ENCODE measurements at regions not wholly inside any gene's neighbourhood (a gene's known extent, or its start where the extent isn't known, plus 50 kb on each side); places are given as distances from the start of the nearest gene placed in this dataset.

DNA sequence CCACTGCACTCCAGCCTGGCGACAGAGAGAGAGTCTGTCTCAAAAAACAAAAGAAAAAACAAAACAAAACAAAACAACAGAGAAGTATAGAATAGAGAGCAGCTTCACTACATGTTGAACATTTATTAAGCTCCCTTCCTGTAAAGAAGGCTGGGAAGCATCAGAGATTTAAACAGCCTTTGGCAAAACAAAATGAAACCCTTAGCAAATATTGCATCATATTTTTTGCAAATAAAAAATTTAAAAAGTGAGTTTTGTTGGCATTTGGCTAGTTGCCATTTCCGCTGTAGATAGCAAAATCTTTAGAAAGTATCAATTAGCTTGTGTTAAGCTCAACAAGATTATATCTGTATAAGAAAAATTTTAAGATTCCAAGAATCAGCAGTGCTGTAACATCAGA lies 151.2 kb downstream of the SERPINI1 start:
- no peak for FAIRE-seq
- TF ChIP-seq, protein P1, sequence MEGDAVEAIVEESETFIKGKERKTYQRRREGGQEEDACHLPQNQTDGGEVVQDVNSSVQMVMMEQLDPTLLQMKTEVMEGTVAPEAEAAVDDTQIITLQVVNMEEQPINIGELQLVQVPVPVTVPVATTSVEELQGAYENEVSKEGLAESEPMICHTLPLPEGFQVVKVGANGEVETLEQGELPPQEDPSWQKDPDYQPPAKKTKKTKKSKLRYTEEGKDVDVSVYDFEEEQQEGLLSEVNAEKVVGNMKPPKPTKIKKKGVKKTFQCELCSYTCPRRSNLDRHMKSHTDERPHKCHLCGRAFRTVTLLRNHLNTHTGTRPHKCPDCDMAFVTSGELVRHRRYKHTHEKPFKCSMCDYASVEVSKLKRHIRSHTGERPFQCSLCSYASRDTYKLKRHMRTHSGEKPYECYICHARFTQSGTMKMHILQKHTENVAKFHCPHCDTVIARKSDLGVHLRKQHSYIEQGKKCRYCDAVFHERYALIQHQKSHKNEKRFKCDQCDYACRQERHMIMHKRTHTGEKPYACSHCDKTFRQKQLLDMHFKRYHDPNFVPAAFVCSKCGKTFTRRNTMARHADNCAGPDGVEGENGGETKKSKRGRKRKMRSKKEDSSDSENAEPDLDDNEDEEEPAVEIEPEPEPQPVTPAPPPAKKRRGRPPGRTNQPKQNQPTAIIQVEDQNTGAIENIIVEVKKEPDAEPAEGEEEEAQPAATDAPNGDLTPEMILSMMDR (optimal IDR thresholded peaks at IDR 0.05 in 1 of 3, IDR thresholded peaks at IDR 0.05 in 1 of 3, conservative IDR thresholded peaks at IDR 0.05 in 1 of 3; ENCODE audit: extremely low read depth in 1 of 3, insufficient read depth in 2 of 3, low read length in 3 of 3): no peak
- no peak for TF ChIP-seq EZH2 (IDR thresholded peaks at IDR 0.05; ENCODE audit: low read length)
- dilution Hi-C loops (cut with MboI; ENCODE audit: extremely low pct_ligation_motif_present, low sequenced_read_pairs): no loop called here
- H3K27ac ChIP-seq (ENCODE audit: control insufficient read depth, insufficient read depth, low read length): no peak overlapping the region
- H3K27me3 ChIP-seq (ENCODE audit: control insufficient read depth, extremely low read depth, insufficient read depth, low read length): no peaks in the 10 kb centered on the region
- no peaks in the 10 kb centered on the region for H3K79me2 ChIP-seq (ENCODE audit: control insufficient read depth, insufficient read depth, low read length)
- H3K4me2 ChIP-seq (ENCODE audit: control insufficient read depth, extremely low read depth, insufficient read depth, low read depth, low read length): no peak overlapping the region
- H3K4me3 ChIP-seq (ENCODE audit: control insufficient read depth in 2 of 3, extremely low read depth in 1 of 3, insufficient read depth in 2 of 3, low read depth in 1 of 3, low read length in 3 of 3): no peak overlapping the region
- no peaks in the 10 kb centered on the region for H3K36me3 ChIP-seq (ENCODE audit: control insufficient read depth in 2 of 2, extremely low read depth in 1 of 2, insufficient read depth in 2 of 2, low read length in 2 of 2)
- no peak overlapping the region for H3K9ac ChIP-seq (ENCODE audit: control insufficient read depth, extremely low read depth, insufficient read depth, low read length)
- H3K9me1 ChIP-seq (ENCODE audit: control insufficient read depth, extremely low read depth, insufficient read depth, low read length): no peaks in the 10 kb centered on the region
- no peaks in the 10 kb centered on the region for H3K4me1 ChIP-seq (ENCODE audit: control insufficient read depth, extremely low read depth, insufficient read depth, low read length)
- H4K20me1 ChIP-seq (ENCODE audit: control insufficient read depth, extremely low read depth, insufficient read depth, low read length): no peaks in the 10 kb centered on the region
- no peak overlapping the region for H2AFZ ChIP-seq (ENCODE audit: control insufficient read depth, low read length)
- H3K9me3 ChIP-seq (ENCODE audit: control insufficient read depth, low read depth, low read length): no peaks in the 10 kb centered on the region
- no peak for DNase-seq (ENCODE audit: low read depth, low spot score)

DNA sequence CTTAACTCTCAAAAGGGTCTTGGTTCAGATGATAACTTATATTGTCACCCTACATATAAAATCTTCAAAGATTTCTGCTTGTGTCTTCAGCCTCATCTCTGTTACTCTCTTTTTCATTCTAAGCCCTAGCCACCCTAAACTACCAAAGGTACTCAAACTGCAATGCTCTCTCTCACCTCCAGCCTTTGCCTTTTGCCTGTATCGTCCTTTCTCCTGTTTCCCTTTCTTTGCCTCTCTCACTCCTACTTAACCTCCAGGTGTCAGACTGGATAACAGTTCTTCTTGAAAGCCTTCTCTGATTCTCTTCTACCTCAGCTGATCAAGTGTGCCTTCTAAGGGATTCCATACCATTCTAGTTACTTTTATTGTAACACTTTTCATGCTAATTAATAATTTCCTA lies 149.8 kb downstream of the SERPINI1 start:
- no peaks in the 10 kb centered on the region for H4K20me1 ChIP-seq (ENCODE audit: control insufficient read depth, extremely low read depth, insufficient read depth, low read length)
- H3K27me3 ChIP-seq (ENCODE audit: control insufficient read depth, extremely low read depth, insufficient read depth, low read length): no peaks in the 10 kb centered on the region
- H3K9me1 ChIP-seq (ENCODE audit: control insufficient read depth, extremely low read depth, insufficient read depth, low read length): no peaks in the 10 kb centered on the region
- H3K4me2 ChIP-seq (ENCODE audit: control insufficient read depth, extremely low read depth, insufficient read depth, low read depth, low read length): no peak overlapping the region
- no peak overlapping the region for H3K27ac ChIP-seq (ENCODE audit: control insufficient read depth, insufficient read depth, low read length)
- H3K9me3 ChIP-seq (ENCODE audit: control insufficient read depth, low read depth, low read length): no peaks in the 10 kb centered on the region
- H2AFZ ChIP-seq (ENCODE audit: control insufficient read depth, low read length): no peak overlapping the region
- FAIRE-seq: no peak
- no peak overlapping the region for H3K4me3 ChIP-seq (ENCODE audit: control insufficient read depth in 2 of 3, extremely low read depth in 1 of 3, insufficient read depth in 2 of 3, low read depth in 1 of 3, low read length in 3 of 3)
- dilution Hi-C loops (cut with MboI; ENCODE audit: extremely low pct_ligation_motif_present, low sequenced_read_pairs): no loop called here
- TF ChIP-seq EZH2 (IDR thresholded peaks at IDR 0.05; ENCODE audit: low read length): no peak
- TF ChIP-seq, protein P1 (optimal IDR thresholded peaks at IDR 0.05 in 1 of 3, IDR thresholded peaks at IDR 0.05 in 1 of 3, conservative IDR thresholded peaks at IDR 0.05 in 1 of 3; ENCODE audit: extremely low read depth in 1 of 3, insufficient read depth in 2 of 3, low read length in 3 of 3): no peak
- no peak overlapping the region for H3K9ac ChIP-seq (ENCODE audit: control insufficient read depth, extremely low read depth, insufficient read depth, low read length)
- H3K79me2 ChIP-seq (ENCODE audit: control insufficient read depth, insufficient read depth, low read length): no peaks in the 10 kb centered on the region
- DNase-seq (ENCODE audit: low read depth, low spot score): no peak
- no peaks in the 10 kb centered on the region for H3K4me1 ChIP-seq (ENCODE audit: control insufficient read depth, extremely low read depth, insufficient read depth, low read length)
- no peaks in the 10 kb centered on the region for H3K36me3 ChIP-seq (ENCODE audit: control insufficient read depth in 2 of 2, extremely low read depth in 1 of 2, insufficient read depth in 2 of 2, low read length in 2 of 2)
